22Rv1 (cell line): ENCODE measurements at regions not wholly inside any gene's neighbourhood (a gene's known extent, or its start where the extent isn't known, plus 50 kb on each side); places are given as distances from the start of the nearest gene placed in this dataset.

Experiments used
- H3K27ac ChIP-seq: fragments of 450-650 bp; 2 replicates; pipeline ENCODE4 v1.5.1; 2017
- ZFX ChIP-seq: fragments of 450-650 bp; IDR thresholded peaks from 2 replicates; pipeline ENCODE4 v1.6.1; 2017; ENCODE audit warnings: antibody characterized with exemption, borderline replicate concordance
- TF ChIP-seq, protein P1 (sequence below): fragments of 450-650 bp; IDR thresholded peaks from 2 replicates; pipeline ENCODE4 v1.5.1; 2017; ENCODE audit warnings: mild to moderate bottlenecking

DNA sequence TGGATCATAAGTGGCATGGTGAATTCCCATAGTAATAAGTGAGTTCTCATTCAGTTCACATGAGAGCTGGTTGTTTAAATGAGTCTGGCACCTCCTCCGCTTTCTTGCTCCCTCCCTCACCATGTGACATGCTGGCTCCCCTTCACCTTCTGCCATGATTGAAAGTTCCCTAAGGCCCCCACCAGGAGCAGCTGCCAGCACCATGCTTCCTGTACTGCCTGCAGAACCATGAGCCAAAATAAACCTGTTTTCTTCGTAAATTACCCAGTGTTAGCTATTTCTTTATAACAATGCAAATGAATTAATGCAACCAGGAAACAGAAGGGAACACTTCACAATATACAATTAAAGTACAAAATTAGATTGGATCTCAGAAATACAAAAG lies 257.0 kb downstream of the MREG start:
- TF ChIP-seq ZFX: no peak
- TF ChIP-seq, protein P1, sequence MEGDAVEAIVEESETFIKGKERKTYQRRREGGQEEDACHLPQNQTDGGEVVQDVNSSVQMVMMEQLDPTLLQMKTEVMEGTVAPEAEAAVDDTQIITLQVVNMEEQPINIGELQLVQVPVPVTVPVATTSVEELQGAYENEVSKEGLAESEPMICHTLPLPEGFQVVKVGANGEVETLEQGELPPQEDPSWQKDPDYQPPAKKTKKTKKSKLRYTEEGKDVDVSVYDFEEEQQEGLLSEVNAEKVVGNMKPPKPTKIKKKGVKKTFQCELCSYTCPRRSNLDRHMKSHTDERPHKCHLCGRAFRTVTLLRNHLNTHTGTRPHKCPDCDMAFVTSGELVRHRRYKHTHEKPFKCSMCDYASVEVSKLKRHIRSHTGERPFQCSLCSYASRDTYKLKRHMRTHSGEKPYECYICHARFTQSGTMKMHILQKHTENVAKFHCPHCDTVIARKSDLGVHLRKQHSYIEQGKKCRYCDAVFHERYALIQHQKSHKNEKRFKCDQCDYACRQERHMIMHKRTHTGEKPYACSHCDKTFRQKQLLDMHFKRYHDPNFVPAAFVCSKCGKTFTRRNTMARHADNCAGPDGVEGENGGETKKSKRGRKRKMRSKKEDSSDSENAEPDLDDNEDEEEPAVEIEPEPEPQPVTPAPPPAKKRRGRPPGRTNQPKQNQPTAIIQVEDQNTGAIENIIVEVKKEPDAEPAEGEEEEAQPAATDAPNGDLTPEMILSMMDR: no peak

GRCh38 chr2:215755641-215756345 lies 257.6 kb downstream of the MREG start:
- no peak overlapping the region for H3K27ac ChIP-seq
- no peak for TF ChIP-seq ZFX
- TF ChIP-seq, protein P1: no peak

More for the DNA sequence above, 257.0 kb downstream of the MREG start:
- no peak overlapping the region for H3K27ac ChIP-seq

DNA sequence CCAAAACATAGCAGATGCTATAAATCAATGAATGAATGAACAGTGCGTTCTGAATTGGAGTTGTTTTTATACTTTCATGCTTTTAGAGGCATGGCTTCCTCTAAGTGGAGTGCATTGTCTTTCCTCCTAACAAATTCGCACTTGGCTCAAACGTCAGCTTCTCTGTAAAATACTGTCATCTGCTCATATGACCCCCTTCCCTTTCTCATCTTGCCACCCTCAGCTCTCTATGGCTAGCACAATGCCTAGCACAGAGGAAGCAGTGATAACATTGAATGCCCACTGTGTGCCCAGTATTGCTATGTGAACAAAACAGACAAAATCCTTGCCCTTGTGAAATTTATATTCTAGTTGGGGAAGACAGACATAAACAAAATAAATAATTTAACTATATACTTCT lies 258.8 kb downstream of the MREG start:
- no peak for TF ChIP-seq ZFX
- TF ChIP-seq, protein P1: no peak
- no peak overlapping the region for H3K27ac ChIP-seq

- no peak overlapping the region for H3K27ac ChIP-seq
- no peak for TF ChIP-seq ZFX
- TF ChIP-seq, protein P1: no peak
Observed at GRCh38 chr2:215753808-215754207, 259.5 kb downstream of the MREG start.

DNA sequence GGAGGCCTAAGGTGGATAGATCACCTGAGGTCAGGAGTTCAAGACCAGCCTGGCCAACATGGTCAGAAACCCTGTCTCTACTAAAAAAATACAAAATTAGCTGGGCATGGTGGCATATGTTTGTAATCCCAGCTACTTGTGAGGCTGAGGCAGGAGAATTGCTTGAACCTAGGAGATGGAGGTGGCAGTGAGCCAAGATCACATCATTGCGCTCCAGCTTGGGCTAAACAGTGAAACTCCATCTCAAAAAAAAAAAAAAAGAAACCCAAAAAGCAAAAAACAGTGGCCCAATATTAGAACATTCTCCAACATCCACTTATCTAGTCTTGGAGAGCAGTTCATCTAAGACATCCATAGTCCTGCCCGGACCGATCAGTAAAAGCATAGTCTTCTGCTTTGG lies 260.4 kb downstream of the MREG start:
- no peak overlapping the region for H3K27ac ChIP-seq
- TF ChIP-seq, protein P1: no peak
- TF ChIP-seq ZFX: no peak

- TF ChIP-seq, protein P1: no peak
- TF ChIP-seq ZFX: no peak
- no peak overlapping the region for H3K27ac ChIP-seq
Observed at GRCh38 chr2:215752436-215752835, 260.9 kb downstream of the MREG start.

DNA sequence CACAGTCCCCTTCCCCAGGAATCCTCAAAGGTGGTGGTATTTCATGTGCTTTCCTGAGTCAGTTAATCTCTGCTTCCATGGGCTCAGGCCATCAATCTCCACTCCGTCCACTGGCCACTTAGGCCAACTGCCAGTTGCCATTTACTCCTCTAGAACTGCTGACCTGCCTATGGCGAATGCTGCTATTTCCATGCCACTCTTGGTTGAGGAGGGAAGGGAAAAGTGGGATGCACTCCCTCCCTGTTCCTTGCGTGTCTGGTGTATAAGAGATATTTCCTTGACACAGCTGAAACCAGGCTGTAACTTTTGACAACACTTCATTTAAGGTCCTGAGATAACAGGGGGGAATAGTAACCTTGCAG lies 261.5 kb downstream of the MREG start:
- no peak overlapping the region for H3K27ac ChIP-seq
- TF ChIP-seq ZFX: no peak
- TF ChIP-seq, protein P1: no peak
